Chondrocyte (in vitro differentiated cells): ENCODE measurements at regions not wholly inside any gene's neighbourhood (a gene's known extent, or its start where the extent isn't known, plus 50 kb on each side); places are given as distances from the start of the nearest gene placed in this dataset.

Experiments
- DNase-seq: peaks from one replicate; pipeline ENCODE4 v3.0.0; 2021; ENCODE audit warnings: mixed read lengths, low spot score
- H3K27ac Mint-ChIP-seq: one replicate; pipeline ENCODE4 v1.8.0; 2021; ENCODE audit warnings: mild to moderate bottlenecking, moderate library complexity, mixed read lengths; ENCODE audit not compliant: unreplicated experiment
- H3K27me3 Mint-ChIP-seq: 2 replicates; pipeline ENCODE4 v1.8.0; 2021; ENCODE audit warnings: low read depth, mixed read lengths
- H3K36me3 Mint-ChIP-seq: 2 replicates; pipeline ENCODE4 v1.8.0; 2021; ENCODE audit warnings: low read depth, mixed read lengths
- H3K4me1 Mint-ChIP-seq: 2 replicates; pipeline ENCODE4 v1.8.0; 2021; ENCODE audit warnings: low read depth, mild to moderate bottlenecking, mixed read lengths
- H3K4me3 Mint-ChIP-seq: one replicate; pipeline ENCODE4 v1.8.0; 2021; ENCODE audit warnings: mild to moderate bottlenecking, moderate library complexity, mixed read lengths; ENCODE audit not compliant: unreplicated experiment
- H3K9me3 Mint-ChIP-seq: 2 replicates; pipeline ENCODE4 v1.8.0; 2021; ENCODE audit warnings: low read depth, mixed read lengths
- CTCF ChIP-seq: fragments of 200-600 bp; sonication (generic); IDR thresholded peaks from 2 replicates; pipeline ENCODE4 v1.5.0; 2021; ENCODE audit warnings: antibody characterized with exemption, mild to moderate bottlenecking, moderate library complexity

- Mint-ChIP-seq H3K4me1 (peaks cover 41% of the 10 kb centered on the region), H3K36me3 (no peaks in the 10 kb centered on the region), H3K27ac (peak overlapping the region; percentile 85), H3K9me3 (no peaks in the 10 kb centered on the region), H3K4me3 (no peak overlapping the region), H3K27me3 (no peaks in the 10 kb centered on the region)
- no peak for DNase-seq
- peak; percentile 19 for TF ChIP-seq CTCF
These were observed 52.3 kb upstream of the MRTFB start for GRCh38 chr16:14018851-14019250.

DNA sequence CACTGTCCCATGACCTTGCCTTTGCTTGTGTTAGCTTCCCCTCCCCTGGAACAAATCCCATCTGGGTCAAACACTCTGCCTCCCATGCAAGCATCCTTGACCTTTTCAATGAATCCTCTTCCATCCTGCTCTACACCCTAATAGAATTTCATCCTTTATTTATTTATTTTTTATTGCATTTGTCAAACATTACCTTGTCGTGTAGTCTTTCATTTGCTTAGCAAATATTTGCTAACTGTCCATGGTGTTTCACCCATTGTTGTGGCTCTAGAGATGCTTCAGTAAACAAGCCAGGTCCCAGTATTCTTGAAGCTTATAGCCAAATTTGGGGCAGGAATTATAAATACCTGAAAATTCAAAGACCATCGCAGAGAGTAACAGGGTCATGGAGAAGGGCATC lies 51.0 kb upstream of the MRTFB start:
- Mint-ChIP-seq H3K27me3 (no peaks in the 10 kb centered on the region), H3K9me3 (peaks cover 2% of the 10 kb centered on the region), H3K27ac (no peak overlapping the region), H3K36me3 (no peaks in the 10 kb centered on the region), H3K4me1 (peaks cover 34% of the 10 kb centered on the region), H3K4me3 (no peak overlapping the region)
- TF ChIP-seq CTCF = no peak
- no peak for DNase-seq
